ENCODE measurements at regions not wholly inside any gene's neighbourhood (a gene's known extent, or its start where the extent isn't known, plus 50 kb on each side); places are given as distances from the start of the nearest gene placed in this dataset.

DNA sequence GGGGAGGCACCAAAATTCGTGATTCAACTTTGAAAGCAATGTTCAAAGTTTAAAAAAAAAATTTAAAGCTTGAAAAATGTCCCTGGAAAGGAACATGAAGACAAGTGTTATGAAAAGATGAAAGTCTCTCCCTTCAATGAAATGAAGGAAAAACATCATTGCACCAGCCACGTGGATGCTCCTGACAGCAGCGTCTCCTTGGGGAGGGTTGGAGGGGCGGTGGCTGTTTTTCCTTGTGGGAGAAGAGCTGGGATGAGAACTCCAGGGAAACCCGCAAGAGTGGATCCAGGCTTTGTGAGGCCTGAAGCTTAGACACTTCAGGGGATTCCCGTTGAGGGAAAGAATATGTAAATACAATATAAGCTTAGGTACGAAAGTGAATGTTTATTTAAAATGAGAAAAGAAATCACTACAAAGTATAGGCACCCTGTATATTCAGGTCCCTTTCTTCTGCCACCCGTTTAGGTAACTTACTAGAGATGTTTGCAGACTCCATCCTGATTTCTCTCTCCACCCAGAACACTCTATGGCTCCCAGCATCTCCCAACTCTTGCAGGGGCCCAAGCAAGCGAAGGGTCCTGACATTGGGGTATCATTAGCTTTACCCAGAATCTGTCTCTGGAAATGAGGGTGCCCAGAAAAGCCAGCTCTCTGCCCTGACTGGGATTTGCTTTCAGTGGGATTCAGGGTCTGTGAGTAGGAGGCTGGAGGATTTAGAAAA lies 63.1 kb upstream of the BAIAP2L1 start:
- TF ChIP-seq, protein P1, sequence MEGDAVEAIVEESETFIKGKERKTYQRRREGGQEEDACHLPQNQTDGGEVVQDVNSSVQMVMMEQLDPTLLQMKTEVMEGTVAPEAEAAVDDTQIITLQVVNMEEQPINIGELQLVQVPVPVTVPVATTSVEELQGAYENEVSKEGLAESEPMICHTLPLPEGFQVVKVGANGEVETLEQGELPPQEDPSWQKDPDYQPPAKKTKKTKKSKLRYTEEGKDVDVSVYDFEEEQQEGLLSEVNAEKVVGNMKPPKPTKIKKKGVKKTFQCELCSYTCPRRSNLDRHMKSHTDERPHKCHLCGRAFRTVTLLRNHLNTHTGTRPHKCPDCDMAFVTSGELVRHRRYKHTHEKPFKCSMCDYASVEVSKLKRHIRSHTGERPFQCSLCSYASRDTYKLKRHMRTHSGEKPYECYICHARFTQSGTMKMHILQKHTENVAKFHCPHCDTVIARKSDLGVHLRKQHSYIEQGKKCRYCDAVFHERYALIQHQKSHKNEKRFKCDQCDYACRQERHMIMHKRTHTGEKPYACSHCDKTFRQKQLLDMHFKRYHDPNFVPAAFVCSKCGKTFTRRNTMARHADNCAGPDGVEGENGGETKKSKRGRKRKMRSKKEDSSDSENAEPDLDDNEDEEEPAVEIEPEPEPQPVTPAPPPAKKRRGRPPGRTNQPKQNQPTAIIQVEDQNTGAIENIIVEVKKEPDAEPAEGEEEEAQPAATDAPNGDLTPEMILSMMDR (IDR thresholded peaks at IDR 0.05; ENCODE audit: poor library complexity, severe bottlenecking), result no peak
- Histone ChIP-seq H3K36me3 (ENCODE audit: low read depth) (no peaks in the 10 kb centered on the region), H3K4me3 (ENCODE audit: severe bottlenecking) (no peak overlapping the region), H3K27ac (ENCODE audit: poor library complexity, severe bottlenecking) (no peak overlapping the region), H3K27me3 (ENCODE audit: insufficient read depth, poor library complexity, severe bottlenecking) (no peaks in the 10 kb centered on the region), H3K9me3 (ENCODE audit: severe bottlenecking) (no peaks in the 10 kb centered on the region), H3K4me1 (ENCODE audit: insufficient read depth, poor library complexity, severe bottlenecking) (no peaks in the 10 kb centered on the region)
- DNase-seq (ENCODE audit: low spot score) (no peak), ATAC-seq (ENCODE audit: low read depth) (no peak)

DNA sequence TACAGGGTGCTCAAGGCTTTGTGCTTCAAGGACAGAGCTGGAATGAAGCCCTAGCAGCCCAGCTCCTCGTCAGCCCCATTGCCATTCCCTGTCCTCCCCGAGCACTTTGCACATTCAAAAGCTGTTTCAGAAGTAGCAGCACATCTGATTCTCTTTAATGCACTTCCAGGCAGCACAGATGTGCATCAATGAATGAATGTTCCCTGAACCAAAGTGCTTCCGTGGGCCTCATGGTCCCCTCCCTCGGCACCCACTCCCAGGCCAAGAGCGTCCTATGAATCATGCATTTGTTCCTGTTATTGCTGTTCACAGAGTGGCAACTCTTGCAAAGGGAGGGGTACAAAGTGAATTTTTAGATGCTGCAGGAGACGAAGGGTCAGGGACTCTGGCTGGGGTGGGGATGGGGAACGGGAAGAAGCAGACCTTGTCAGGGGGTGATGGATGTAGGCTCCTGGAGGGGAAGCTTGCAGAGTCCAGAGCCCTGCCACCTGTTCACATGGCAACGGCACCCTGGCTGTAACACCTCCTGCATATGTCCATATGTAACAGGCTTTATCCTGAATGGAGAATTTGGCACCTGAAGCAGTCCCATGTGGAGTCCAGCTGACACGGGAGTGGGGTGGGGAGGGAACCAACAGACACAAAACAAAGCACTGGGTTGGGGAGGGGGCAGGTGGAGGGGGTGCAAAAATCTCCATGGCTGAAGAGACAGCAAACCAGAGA lies 62.2 kb upstream of the BAIAP2L1 start:
- DNase-seq (ENCODE audit: low spot score), result no peak
- TF ChIP-seq, protein P1 (IDR thresholded peaks at IDR 0.05; ENCODE audit: poor library complexity, severe bottlenecking), result no peak
- ATAC-seq (ENCODE audit: low read depth), result no peak
- no peak overlapping the region for H3K27ac ChIP-seq (ENCODE audit: poor library complexity, severe bottlenecking)
- no peak overlapping the region for H3K4me3 ChIP-seq (ENCODE audit: severe bottlenecking)
- H3K9me3 ChIP-seq (ENCODE audit: severe bottlenecking), result no peaks in the 10 kb centered on the region
- H3K27me3 ChIP-seq (ENCODE audit: insufficient read depth, poor library complexity, severe bottlenecking), result no peaks in the 10 kb centered on the region
- no peaks in the 10 kb centered on the region for H3K4me1 ChIP-seq (ENCODE audit: insufficient read depth, poor library complexity, severe bottlenecking)
- H3K36me3 ChIP-seq (ENCODE audit: low read depth), result no peaks in the 10 kb centered on the region

DNA sequence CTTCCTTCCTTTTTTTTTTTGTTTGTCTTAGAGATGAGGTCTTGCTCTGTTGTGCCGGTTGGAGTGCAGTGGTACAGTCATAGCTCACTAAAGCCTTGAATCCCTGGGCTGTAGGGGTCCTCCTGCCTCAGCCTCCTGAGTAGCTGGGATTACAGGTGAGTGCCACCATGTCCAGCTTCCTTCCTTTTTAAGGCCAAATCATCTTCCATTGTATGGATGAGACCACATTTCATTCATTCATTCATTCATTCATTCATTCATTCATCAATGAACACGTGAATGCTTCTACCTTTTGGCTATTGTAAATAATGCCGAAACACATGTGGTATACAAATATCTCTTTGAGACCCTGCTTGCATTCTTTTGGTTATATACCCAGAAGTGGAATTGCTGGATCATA lies 60.0 kb upstream of the BAIAP2L1 start:
- no peak overlapping the region for H3K4me3 ChIP-seq (ENCODE audit: severe bottlenecking)

DNA sequence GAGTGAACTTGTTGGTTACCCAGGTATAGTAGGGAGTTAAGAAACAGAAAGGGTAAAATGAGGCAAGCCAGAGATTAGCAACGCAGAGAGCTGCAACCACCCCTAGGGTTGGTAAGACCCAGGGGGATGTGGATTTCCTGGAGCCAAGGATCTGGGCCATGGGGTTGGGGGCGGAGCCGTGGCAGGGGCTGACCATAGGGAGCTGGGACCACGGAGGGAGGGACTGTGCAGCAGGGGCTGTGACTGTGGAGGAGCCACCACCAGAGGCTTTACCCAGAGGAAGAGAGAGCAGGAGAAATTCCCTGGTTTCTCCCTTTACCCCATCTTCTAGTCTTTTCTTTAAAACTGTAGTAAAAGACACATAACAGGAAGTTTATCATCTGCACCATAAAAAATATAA lies 58.6 kb upstream of the BAIAP2L1 start:
- H3K27me3 ChIP-seq (ENCODE audit: insufficient read depth, poor library complexity, severe bottlenecking), result no peaks in the 10 kb centered on the region
- ATAC-seq (ENCODE audit: low read depth), result no peak
- TF ChIP-seq, protein P1 (IDR thresholded peaks at IDR 0.05; ENCODE audit: poor library complexity, severe bottlenecking), result no peak

More for the DNA sequence above, 60.0 kb upstream of the BAIAP2L1 start:
- Histone ChIP-seq H3K36me3 (ENCODE audit: low read depth) (no peaks in the 10 kb centered on the region), H3K27me3 (ENCODE audit: insufficient read depth, poor library complexity, severe bottlenecking) (no peaks in the 10 kb centered on the region), H3K4me1 (ENCODE audit: insufficient read depth, poor library complexity, severe bottlenecking) (no peaks in the 10 kb centered on the region), H3K27ac (ENCODE audit: poor library complexity, severe bottlenecking) (no peak overlapping the region), H3K9me3 (ENCODE audit: severe bottlenecking) (no peaks in the 10 kb centered on the region)
- DNase-seq (ENCODE audit: low spot score) (no peak), ATAC-seq (ENCODE audit: low read depth) (no peak)
- TF ChIP-seq, protein P1 (IDR thresholded peaks at IDR 0.05; ENCODE audit: poor library complexity, severe bottlenecking), result no peak

More for the DNA sequence above, 58.6 kb upstream of the BAIAP2L1 start:
- H3K4me1 ChIP-seq (ENCODE audit: insufficient read depth, poor library complexity, severe bottlenecking), result no peaks in the 10 kb centered on the region
- H3K4me3 ChIP-seq (ENCODE audit: severe bottlenecking), result no peak overlapping the region
- H3K36me3 ChIP-seq (ENCODE audit: low read depth), result no peaks in the 10 kb centered on the region
- H3K9me3 ChIP-seq (ENCODE audit: severe bottlenecking), result no peaks in the 10 kb centered on the region
- H3K27ac ChIP-seq (ENCODE audit: poor library complexity, severe bottlenecking), result no peak overlapping the region
- no peak for DNase-seq (ENCODE audit: low spot score)

All from RWPE2 (cell line).